ENCODE measurements at regions not wholly inside any gene's neighbourhood (a gene's known extent, or its start where the extent isn't known, plus 50 kb on each side); places are given as distances from the start of the nearest gene placed in this dataset.

DNA sequence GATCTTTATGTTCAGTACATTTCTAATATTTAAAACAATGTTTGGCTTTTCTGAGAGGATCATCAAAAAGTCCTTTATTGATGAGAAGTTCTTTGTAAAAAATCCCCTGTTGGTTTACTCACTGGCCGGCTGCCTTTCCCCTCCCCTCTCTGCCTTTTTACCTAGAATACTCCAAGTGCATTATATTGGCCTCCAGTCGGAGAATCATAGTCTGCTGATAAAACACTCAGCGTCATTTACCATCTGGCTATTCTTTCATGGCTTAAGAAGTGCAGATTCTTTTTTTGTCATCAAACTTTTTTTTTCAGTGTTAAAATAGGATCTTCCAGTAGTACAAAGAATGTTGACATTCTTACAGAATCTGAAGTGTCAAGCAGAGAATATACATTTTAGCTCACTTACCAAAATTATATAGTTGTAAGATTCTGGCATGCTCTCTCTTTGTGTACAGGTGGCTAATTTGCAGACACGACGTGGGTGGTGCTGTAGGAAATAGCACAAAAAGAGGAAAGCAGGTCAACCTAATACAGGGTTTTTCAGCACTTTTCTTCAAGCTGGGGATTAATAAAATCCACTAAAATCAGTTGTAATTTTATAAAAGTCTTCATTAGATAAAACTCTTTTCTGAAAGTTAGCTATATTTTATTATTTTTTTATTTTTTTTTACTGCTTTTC, 731.8 kb downstream of the KCTD8 start:
- TF ChIP-seq CTCF (IDR thresholded peaks at IDR 0.05; ENCODE audit: low read depth, low read length, missing control alignments), result no peak
- no peak overlapping the region for H3K4me3 ChIP-seq (ENCODE audit: low read depth, low read length)
- no peak for DNase-seq (ENCODE audit: low read depth)

- TF ChIP-seq CTCF (IDR thresholded peaks at IDR 0.05; ENCODE audit: low read depth, low read length, missing control alignments), result no peak
- no peak overlapping the region for H3K4me3 ChIP-seq (ENCODE audit: low read depth, low read length)
- DNase-seq (ENCODE audit: low read depth), result no peak
Measured at GRCh38 chr4:43718369-43718768, 730.2 kb downstream of the KCTD8 start.

GRCh38 chr4:43732829-43733426, 715.7 kb downstream of the KCTD8 start:
- TF ChIP-seq CTCF (IDR thresholded peaks at IDR 0.05; ENCODE audit: low read depth, low read length, missing control alignments), result no peak
- no peak overlapping the region for H3K4me3 ChIP-seq (ENCODE audit: low read depth, low read length)
- DNase-seq (ENCODE audit: low read depth), result no peak

DNA sequence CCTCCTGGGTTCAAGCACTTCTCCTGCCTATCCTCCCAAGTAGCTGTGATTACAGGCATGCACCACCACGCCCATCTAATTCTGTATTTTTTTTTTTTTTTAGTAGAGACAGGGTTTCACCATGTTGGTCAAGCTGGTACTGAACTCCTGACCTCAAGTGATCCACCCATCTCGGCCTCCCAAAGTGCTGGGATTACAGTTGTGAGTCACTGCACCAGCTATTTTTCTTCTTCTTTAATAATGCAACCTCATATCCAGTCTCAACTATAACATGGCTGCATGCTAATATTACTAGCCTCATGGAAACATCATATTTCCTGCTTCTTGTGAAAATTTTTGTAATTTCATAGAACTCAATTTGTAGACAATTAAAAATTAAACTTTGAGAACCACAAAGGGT, 706.5 kb downstream of the KCTD8 start:
- H3K4me3 ChIP-seq (ENCODE audit: low read depth, low read length), result no peak overlapping the region
- no peak for DNase-seq (ENCODE audit: low read depth)
- no peak for TF ChIP-seq CTCF (IDR thresholded peaks at IDR 0.05; ENCODE audit: low read depth, low read length, missing control alignments)

DNA sequence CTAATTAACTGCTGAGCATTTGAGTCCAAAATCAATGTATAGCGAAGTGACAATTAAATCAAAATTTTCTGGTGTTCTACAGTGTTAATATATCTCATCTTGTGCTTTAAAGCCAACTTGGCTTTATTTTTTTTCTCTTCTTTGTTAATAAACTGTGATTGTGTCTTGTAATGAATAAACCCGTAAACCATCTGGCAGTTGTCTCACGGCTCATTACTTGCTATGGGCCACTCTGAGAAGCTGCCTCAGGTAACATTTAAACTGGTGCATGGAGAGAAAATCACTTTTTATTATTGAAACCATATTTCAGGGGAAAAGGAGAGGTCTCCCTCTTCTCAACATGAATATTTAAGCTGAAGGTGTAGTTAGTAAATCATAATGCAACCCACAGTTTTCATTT, 694.0 kb downstream of the KCTD8 start:
- no peak for TF ChIP-seq CTCF (IDR thresholded peaks at IDR 0.05; ENCODE audit: low read depth, low read length, missing control alignments)
- no peak for DNase-seq (ENCODE audit: low read depth)
- no peak overlapping the region for H3K4me3 ChIP-seq (ENCODE audit: low read depth, low read length)

- DNase-seq (ENCODE audit: low read depth), result no peak
- H3K4me3 ChIP-seq (ENCODE audit: low read depth, low read length), result no peak overlapping the region
- no peak for TF ChIP-seq CTCF (IDR thresholded peaks at IDR 0.05; ENCODE audit: low read depth, low read length, missing control alignments)
Measured at GRCh38 chr4:43757147-43757546, 691.5 kb downstream of the KCTD8 start.

DNA sequence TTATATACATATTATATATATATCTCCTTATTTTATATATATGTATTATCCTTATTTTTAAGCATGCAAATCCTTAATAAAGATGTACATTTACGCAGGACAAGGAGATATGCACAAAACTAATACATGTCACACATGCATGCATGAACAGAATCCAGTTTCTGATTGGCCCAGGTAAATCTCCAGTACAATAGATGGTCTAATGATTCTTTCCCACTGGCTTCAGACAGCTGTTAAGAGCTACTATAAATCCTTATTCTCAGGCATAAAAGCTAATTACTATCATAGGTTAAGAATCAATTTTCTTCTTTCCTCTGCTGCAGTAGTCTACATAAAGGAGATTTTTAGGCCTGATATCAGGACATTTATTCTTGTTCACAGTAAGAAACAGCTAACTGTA, 689.8 kb downstream of the KCTD8 start:
- TF ChIP-seq CTCF (IDR thresholded peaks at IDR 0.05; ENCODE audit: low read depth, low read length, missing control alignments), result no peak
- no peak overlapping the region for H3K4me3 ChIP-seq (ENCODE audit: low read depth, low read length)
- no peak for DNase-seq (ENCODE audit: low read depth)

Data from GM12864 (cell line).